GM12891 (cell line): ENCODE measurements at regions not wholly inside any gene's neighbourhood (a gene's known extent, or its start where the extent isn't known, plus 50 kb on each side); places are given as distances from the start of the nearest gene placed in this dataset.

ENCODE experiments used
- POLR2A ChIP-seq: IDR thresholded peaks from 2 replicates; pipeline ENCODE4 v1.6.1; 2011; ENCODE audit warnings: low read depth, low read length, control low read depth
- POLR2AphosphoS5 ChIP-seq: IDR thresholded peaks from 2 replicates; pipeline ENCODE4 v1.6.1; 2011; ENCODE audit warnings: low read depth, low read length, control low read depth
- TAF1 ChIP-seq: IDR thresholded peaks from 2 replicates; pipeline ENCODE4 v1.6.1; 2011; ENCODE audit warnings: low read depth, low read length, control low read depth

DNA sequence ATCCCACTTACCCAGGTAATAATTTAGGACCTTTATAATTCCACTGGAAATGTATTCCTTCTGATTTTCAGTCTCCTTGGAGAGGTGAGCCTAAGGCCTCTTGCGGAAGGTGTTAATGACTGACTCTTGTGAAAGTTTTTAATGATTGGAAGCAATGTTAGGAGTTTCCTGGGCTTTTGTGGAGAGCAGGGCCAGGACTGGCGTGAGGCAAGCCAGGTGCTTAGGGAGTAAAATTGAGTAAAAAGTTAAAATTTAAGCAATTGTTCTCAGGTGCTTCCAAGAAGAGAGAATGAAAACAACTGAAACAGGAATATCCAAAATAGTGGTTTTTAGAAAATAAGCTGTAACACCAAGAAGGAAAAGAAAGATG, 130.6 kb upstream of the TGFBR2 start:
- TF ChIP-seq POLR2AphosphoS5 (no peak), TAF1 (no peak), POLR2A (no peak)
